ENCODE measurements at regions not wholly inside any gene's neighbourhood (a gene's known extent, or its start where the extent isn't known, plus 50 kb on each side); places are given as distances from the start of the nearest gene placed in this dataset.

DNA sequence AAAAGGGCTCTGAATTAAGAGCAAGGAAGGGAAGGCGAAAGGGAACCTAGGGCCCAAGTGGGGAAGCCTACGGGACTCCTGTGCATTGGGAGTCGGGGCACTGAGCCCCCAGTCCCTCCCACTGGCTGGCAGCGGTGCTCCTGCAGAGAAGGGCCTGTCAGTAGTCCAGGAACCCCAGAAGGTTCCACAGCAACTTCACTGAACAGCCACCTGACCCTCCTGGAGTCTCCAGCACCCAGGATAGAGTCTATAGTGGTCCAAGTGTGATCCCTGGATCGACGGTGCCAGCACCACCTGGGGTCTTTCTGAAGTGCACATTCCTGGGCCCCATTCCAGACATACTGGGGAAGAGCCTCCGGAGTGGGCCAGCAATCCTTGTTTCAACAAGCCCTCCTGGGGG, 100.0 kb upstream of the B3GAT1 start:
- no peaks in the 10 kb centered on the region for H3K36me3 ChIP-seq (ENCODE audit: control insufficient read depth in 1 of 2, insufficient read depth in 2 of 2, low read length in 2 of 2)
- H3K9me3 ChIP-seq (ENCODE audit: control insufficient read depth in 1 of 2, low read length in 2 of 2), result no peaks in the 10 kb centered on the region
- H3K27ac ChIP-seq (ENCODE audit: low read length), result no peak overlapping the region
- no peak overlapping the region for H3K4me3 ChIP-seq (ENCODE audit: low read depth in 1 of 2, low read length in 2 of 2)
- H3K27me3 ChIP-seq (ENCODE audit: low read depth, low read length), result no peaks in the 10 kb centered on the region
- H3K4me1 ChIP-seq (ENCODE audit: control insufficient read depth in 1 of 2, insufficient read depth in 2 of 2, low read length in 2 of 2), result no peaks in the 10 kb centered on the region

DNA sequence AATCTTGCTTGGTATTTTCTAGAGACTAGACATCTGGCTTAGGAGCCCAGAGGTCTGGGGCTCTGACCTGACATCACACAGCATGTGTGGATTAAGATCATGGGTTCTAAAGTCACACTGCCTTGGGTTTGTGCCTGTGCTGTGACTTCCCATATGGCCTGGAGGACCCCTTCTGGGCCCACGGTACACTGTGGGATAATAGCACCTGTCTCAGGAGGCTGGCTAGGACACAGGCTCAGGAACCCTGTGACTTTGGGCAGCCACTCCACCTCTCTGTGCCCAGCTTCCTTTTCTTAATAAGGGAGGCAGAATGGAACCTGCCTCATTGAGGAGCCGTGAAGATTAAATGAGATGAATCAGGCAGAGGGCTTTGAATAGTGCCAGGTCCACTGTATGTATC, 99.2 kb upstream of the B3GAT1 start:
- H3K27ac ChIP-seq (ENCODE audit: low read length), result no peak overlapping the region
- H3K36me3 ChIP-seq (ENCODE audit: control insufficient read depth in 1 of 2, insufficient read depth in 2 of 2, low read length in 2 of 2), result no peaks in the 10 kb centered on the region
- H3K4me3 ChIP-seq (ENCODE audit: low read depth in 1 of 2, low read length in 2 of 2), result no peak overlapping the region
- H3K9me3 ChIP-seq (ENCODE audit: control insufficient read depth in 1 of 2, low read length in 2 of 2), result no peaks in the 10 kb centered on the region
- H3K27me3 ChIP-seq (ENCODE audit: low read depth, low read length), result no peaks in the 10 kb centered on the region
- no peaks in the 10 kb centered on the region for H3K4me1 ChIP-seq (ENCODE audit: control insufficient read depth in 1 of 2, insufficient read depth in 2 of 2, low read length in 2 of 2)

DNA sequence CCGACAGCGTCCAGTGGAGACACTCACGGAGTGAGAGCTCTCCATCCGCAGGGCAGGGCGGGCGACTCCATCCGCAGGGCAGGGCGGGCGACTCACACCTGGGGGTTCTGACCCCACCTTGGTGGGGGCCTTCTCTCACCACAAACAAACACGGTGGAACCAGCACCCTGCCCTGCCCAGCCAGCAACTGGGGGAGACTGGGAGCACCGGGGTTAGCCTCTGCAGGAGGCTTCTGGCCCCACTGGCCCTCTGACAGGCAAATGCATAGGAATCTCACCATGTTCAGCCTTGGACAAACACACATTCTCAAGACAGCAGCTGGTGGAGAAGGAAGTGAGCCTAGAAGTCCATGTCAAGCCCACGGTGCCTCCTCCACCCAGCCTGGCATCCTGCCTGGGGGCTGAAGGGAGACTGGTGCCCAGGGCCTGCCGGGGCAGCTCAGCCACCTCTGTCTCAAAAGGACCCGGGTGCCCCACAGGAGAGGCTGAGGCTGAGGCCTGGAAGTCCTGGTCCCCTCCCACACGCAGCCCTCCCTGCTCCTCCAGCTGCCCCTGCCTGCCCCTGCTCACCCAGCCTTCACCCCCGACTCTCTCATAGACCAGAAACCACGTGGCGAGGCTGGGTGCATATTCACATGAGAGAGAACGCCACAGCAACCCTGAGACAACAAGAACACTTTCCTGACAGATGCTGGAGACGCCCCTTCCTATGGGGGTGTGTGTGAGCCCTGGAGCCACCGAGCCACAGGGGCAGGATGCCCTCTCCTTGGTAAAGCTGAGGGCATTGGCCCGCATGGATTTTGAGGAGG, 98.4 kb upstream of the B3GAT1 start:
- Histone ChIP-seq H3K36me3 (ENCODE audit: control insufficient read depth in 1 of 2, insufficient read depth in 2 of 2, low read length in 2 of 2) (no peaks in the 10 kb centered on the region), H3K4me1 (ENCODE audit: control insufficient read depth in 1 of 2, insufficient read depth in 2 of 2, low read length in 2 of 2) (no peaks in the 10 kb centered on the region), H3K9me3 (ENCODE audit: control insufficient read depth in 1 of 2, low read length in 2 of 2) (no peaks in the 10 kb centered on the region), H3K4me3 (ENCODE audit: low read depth in 1 of 2, low read length in 2 of 2) (no peak overlapping the region), H3K27me3 (ENCODE audit: low read depth, low read length) (no peaks in the 10 kb centered on the region), H3K27ac (ENCODE audit: low read length) (no peak overlapping the region)

DNA sequence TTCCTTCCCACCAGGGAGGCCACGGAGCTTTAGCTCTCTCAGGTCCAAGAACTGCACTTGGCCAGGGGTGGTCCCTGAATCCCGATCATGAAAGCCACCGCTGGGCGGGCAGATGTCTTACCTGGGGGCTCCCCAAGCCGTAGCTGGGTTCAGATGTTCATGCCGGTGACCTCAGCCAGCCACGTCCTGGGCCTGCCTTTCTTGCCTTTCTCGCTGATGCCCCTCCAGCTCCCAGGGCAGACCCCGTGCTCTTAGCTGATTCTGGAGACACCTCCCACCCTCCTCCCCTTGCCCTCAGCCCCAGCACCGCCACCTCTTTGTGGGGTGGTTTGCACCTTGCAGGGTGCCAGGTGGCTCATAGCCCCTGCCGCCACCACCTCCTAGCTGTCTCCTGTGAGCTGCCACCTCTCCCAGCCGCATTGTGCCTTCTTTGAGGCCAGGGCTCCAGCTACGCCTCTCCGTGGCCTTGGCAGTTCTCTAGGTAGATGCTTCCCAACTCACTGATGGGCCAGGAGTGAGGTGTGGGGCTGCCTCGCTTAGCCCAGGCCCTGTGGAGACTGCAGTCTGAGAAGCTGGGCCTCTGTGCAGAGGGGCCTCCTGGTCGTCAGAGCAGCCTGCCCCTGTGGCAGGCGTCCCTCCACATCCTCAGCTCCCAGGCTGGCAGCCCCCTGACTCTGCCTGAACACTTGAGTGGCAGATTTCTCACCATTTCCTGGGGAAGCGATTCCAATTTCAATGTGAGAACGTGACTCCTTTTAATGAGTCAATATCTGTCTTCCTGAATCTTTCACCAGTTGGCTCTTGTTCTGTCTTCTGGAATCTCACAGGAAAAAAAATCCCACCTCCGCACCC, 97.6 kb upstream of the B3GAT1 start:
- Histone ChIP-seq H3K9me3 (ENCODE audit: control insufficient read depth in 1 of 2, low read length in 2 of 2) (no peaks in the 10 kb centered on the region), H3K4me3 (ENCODE audit: low read depth in 1 of 2, low read length in 2 of 2) (no peak overlapping the region), H3K36me3 (ENCODE audit: control insufficient read depth in 1 of 2, insufficient read depth in 2 of 2, low read length in 2 of 2) (no peaks in the 10 kb centered on the region), H3K27me3 (ENCODE audit: low read depth, low read length) (no peaks in the 10 kb centered on the region), H3K4me1 (ENCODE audit: control insufficient read depth in 1 of 2, insufficient read depth in 2 of 2, low read length in 2 of 2) (no peaks in the 10 kb centered on the region), H3K27ac (ENCODE audit: low read length) (no peak overlapping the region)

DNA sequence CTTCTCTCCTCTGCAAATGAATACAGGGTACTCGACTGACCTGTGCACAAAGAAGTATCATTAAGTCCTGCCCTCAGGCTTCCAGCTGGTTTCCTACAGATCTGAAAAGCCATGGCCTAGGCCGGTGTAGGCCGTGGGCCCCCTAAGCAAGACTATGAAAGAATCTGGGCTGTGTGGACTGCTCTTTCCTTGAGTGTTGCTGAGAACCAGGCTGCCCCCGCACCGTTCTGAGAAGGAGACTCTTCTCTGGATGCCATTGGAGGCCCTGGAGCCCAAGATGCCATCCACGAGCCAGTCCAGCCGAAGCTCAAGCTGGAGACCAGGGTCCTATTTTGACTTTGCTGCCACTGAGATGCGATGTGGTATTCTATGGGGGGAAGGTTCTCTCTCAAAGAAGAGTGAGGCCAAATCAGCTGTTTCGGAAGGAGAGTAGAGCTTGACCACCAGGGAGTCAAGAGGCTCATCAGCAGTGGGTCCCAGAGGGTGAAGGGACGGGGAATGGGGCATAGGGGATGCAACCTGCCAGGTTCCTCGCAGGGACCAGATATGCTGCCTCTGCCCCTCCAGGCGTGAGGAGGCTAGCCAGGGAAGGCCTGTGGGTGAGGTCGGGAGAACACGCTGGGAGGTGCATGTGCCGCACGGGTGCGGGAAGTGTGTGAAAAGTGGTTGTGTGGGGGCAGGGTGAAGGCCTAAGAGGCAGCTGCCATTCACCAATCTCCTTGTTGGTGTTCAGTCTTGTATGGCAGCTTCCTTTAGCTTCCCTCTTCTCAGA, 96.4 kb upstream of the B3GAT1 start:
- H3K4me1 ChIP-seq (ENCODE audit: control insufficient read depth in 1 of 2, insufficient read depth in 2 of 2, low read length in 2 of 2), result no peaks in the 10 kb centered on the region
- no peaks in the 10 kb centered on the region for H3K36me3 ChIP-seq (ENCODE audit: control insufficient read depth in 1 of 2, insufficient read depth in 2 of 2, low read length in 2 of 2)
- no peaks in the 10 kb centered on the region for H3K9me3 ChIP-seq (ENCODE audit: control insufficient read depth in 1 of 2, low read length in 2 of 2)
- H3K4me3 ChIP-seq (ENCODE audit: low read depth in 1 of 2, low read length in 2 of 2), result no peak overlapping the region
- H3K27ac ChIP-seq (ENCODE audit: low read length), result no peak overlapping the region
- no peaks in the 10 kb centered on the region for H3K27me3 ChIP-seq (ENCODE audit: low read depth, low read length)

DNA sequence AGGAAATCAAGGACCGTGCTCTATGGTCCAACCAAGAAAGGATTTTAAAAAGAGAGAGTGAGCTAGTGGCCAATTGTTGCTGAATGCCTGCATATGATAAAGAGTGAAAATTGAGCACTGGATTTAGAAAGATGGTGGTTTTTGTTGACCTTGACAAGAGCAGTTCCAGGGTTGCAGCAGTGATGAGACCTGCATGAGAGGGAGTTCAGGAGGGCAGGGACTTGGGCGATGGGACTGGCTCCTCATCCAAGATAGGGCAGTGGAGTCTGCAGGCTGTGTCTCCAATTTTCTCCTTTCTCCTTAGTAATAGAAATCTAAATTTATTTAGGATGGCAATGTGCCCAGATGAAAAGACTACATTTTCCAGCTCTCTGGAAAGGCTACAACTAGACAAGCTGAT, 94.0 kb upstream of the B3GAT1 start:
- Histone ChIP-seq H3K27ac (ENCODE audit: low read length) (no peak overlapping the region), H3K4me1 (ENCODE audit: control insufficient read depth in 1 of 2, insufficient read depth in 2 of 2, low read length in 2 of 2) (no peaks in the 10 kb centered on the region), H3K36me3 (ENCODE audit: control insufficient read depth in 1 of 2, insufficient read depth in 2 of 2, low read length in 2 of 2) (no peaks in the 10 kb centered on the region), H3K9me3 (ENCODE audit: control insufficient read depth in 1 of 2, low read length in 2 of 2) (no peaks in the 10 kb centered on the region), H3K27me3 (ENCODE audit: low read depth, low read length) (no peaks in the 10 kb centered on the region), H3K4me3 (ENCODE audit: low read depth in 1 of 2, low read length in 2 of 2) (no peak overlapping the region)

DNA sequence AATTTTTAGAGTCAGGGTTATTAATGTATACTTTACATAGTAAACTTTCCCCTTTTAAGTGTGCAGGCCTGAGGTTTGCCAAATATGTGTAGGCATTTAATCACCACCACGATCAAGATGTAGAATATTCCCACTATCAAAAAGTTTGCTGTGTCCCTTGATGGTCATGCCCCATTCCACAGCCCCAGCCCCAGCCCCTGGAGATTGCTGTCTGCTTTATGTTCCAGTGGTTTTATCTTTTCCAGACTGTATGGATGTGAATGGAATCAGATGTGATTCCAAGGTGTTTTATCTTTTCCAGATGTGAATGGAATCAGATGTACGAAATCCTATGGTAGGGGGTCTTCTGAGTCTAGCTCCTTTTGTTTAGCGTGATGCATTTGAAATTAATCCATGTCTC, 93.1 kb upstream of the B3GAT1 start:
- H3K27me3 ChIP-seq (ENCODE audit: low read depth, low read length), result no peaks in the 10 kb centered on the region
- no peak overlapping the region for H3K4me3 ChIP-seq (ENCODE audit: low read depth in 1 of 2, low read length in 2 of 2)
- H3K4me1 ChIP-seq (ENCODE audit: control insufficient read depth in 1 of 2, insufficient read depth in 2 of 2, low read length in 2 of 2), result no peaks in the 10 kb centered on the region
- H3K27ac ChIP-seq (ENCODE audit: low read length), result no peak overlapping the region
- no peaks in the 10 kb centered on the region for H3K9me3 ChIP-seq (ENCODE audit: control insufficient read depth in 1 of 2, low read length in 2 of 2)
- no peaks in the 10 kb centered on the region for H3K36me3 ChIP-seq (ENCODE audit: control insufficient read depth in 1 of 2, insufficient read depth in 2 of 2, low read length in 2 of 2)

DNA sequence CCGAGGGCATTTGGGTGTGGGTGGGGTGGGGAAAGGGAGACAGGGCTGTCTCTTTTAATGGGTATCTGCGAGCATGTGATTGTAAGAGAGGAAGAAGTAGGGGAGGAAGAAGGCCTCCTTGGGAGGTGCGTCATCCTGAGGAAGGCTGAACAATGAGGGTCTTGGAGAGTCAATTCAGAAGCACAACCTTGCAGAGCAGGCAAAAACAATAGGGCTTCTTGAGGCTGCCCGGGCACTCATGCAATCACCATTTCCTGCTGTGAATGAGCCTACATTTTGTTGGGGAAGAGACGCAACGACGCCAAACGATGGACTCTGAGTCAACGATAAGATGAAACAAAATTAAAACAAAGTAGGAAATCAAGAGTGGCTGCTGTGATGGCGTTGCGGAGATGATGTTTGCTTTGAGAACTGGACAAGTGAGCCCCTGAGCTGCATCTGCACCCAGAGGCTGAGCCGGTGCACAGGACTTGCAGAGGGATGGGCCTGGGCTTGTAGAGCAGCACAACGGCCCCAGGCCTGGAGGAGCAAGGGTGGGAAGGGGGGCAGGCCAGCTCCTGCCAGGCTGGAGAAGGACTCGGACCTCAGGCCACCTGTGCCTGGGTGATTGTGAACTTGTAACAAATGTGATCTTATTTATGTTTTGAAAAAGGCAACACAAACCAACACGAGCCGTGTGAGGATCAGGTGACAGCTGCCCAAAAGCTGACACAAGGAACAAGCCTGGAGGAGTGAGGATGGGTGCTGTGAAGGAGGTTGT, 92.3 kb upstream of the B3GAT1 start:
- H3K9me3 ChIP-seq (ENCODE audit: control insufficient read depth in 1 of 2, low read length in 2 of 2), result no peaks in the 10 kb centered on the region
- H3K27me3 ChIP-seq (ENCODE audit: low read depth, low read length), result no peaks in the 10 kb centered on the region
- no peak overlapping the region for H3K4me3 ChIP-seq (ENCODE audit: low read depth in 1 of 2, low read length in 2 of 2)

DNA sequence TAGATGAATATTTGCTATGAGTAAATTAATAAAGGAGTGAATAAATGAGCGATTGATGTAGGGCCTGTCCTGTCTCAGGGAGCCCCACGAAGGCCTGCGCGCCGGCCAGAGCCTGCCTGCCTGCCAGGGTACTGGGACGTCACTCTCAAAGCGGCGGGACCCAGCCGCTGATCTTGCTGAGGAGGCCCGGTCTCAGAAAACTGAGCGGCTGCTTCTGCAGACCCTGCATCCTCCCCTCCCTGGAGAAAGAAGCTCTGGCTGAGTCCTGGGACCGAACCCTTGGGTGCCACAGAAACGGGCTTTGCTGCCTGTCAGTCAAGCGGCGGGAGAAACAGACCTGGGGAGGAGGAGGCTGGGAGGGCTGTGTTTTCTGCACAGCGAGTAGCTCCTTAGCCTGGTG, 91.6 kb upstream of the B3GAT1 start:
- no peak overlapping the region for H3K27ac ChIP-seq (ENCODE audit: low read length)
- H3K36me3 ChIP-seq (ENCODE audit: control insufficient read depth in 1 of 2, insufficient read depth in 2 of 2, low read length in 2 of 2), result no peaks in the 10 kb centered on the region
- H3K4me3 ChIP-seq (ENCODE audit: low read depth in 1 of 2, low read length in 2 of 2), result no peak overlapping the region
- no peaks in the 10 kb centered on the region for H3K27me3 ChIP-seq (ENCODE audit: low read depth, low read length)
- no peaks in the 10 kb centered on the region for H3K9me3 ChIP-seq (ENCODE audit: control insufficient read depth in 1 of 2, low read length in 2 of 2)
- H3K4me1 ChIP-seq (ENCODE audit: control insufficient read depth in 1 of 2, insufficient read depth in 2 of 2, low read length in 2 of 2), result no peaks in the 10 kb centered on the region

More for the DNA sequence above, 92.3 kb upstream of the B3GAT1 start:
- no peaks in the 10 kb centered on the region for H3K4me1 ChIP-seq (ENCODE audit: control insufficient read depth in 1 of 2, insufficient read depth in 2 of 2, low read length in 2 of 2)
- H3K27ac ChIP-seq (ENCODE audit: low read length), result no peak overlapping the region
- H3K36me3 ChIP-seq (ENCODE audit: control insufficient read depth in 1 of 2, insufficient read depth in 2 of 2, low read length in 2 of 2), result no peaks in the 10 kb centered on the region

DNA sequence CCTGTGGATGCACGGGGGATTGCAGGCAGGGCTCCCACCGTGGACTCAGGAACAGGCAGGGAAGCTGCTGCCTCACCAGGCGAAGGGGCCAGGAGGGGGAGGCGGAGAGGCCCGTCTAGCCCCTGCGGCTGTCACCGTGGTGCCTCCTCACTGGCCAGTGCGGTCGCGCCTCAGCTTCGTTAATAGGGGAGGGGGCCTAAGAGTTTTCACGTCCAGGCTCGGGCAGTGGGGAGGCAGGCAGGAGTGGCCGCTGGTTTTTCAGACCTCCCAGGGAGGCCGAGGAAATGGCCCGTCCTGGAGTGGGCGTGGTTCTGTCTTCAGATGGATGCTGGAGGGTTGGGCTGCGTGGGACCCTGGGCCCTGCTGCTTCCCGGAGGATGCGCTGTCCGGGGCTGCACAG, 91.1 kb upstream of the B3GAT1 start:
- no peaks in the 10 kb centered on the region for H3K4me1 ChIP-seq (ENCODE audit: control insufficient read depth in 1 of 2, insufficient read depth in 2 of 2, low read length in 2 of 2)
- H3K4me3 ChIP-seq (ENCODE audit: low read depth in 1 of 2, low read length in 2 of 2), result no peak overlapping the region
- H3K9me3 ChIP-seq (ENCODE audit: control insufficient read depth in 1 of 2, low read length in 2 of 2), result no peaks in the 10 kb centered on the region
- no peaks in the 10 kb centered on the region for H3K36me3 ChIP-seq (ENCODE audit: control insufficient read depth in 1 of 2, insufficient read depth in 2 of 2, low read length in 2 of 2)
- H3K27me3 ChIP-seq (ENCODE audit: low read depth, low read length), result no peaks in the 10 kb centered on the region
- H3K27ac ChIP-seq (ENCODE audit: low read length), result no peak overlapping the region

DNA sequence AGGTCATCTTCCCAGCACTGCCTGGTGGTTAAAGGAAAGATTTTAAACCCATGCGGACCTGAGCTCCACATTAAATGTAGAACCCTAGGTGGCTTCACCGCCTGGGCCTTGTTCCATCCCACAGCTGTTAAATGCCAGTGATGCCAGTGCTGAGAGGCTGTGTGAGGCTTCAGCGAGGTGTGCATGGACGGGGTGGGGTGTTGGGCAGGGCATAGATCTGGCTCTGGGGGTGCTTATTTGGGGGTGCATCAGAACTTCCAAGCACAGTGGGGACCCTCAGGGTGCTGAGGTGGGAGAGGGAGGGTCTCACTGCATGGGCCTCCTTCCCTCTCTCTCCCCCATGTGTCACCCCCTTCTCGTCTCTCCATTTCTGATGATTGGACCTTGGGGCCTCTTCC, 90.1 kb upstream of the B3GAT1 start:
- no peaks in the 10 kb centered on the region for H3K27me3 ChIP-seq (ENCODE audit: low read depth, low read length)
- H3K27ac ChIP-seq (ENCODE audit: low read length), result no peak overlapping the region
- H3K36me3 ChIP-seq (ENCODE audit: control insufficient read depth in 1 of 2, insufficient read depth in 2 of 2, low read length in 2 of 2), result no peaks in the 10 kb centered on the region
- no peaks in the 10 kb centered on the region for H3K4me1 ChIP-seq (ENCODE audit: control insufficient read depth in 1 of 2, insufficient read depth in 2 of 2, low read length in 2 of 2)
- H3K4me3 ChIP-seq (ENCODE audit: low read depth in 1 of 2, low read length in 2 of 2), result no peak overlapping the region
- H3K9me3 ChIP-seq (ENCODE audit: control insufficient read depth in 1 of 2, low read length in 2 of 2), result no peaks in the 10 kb centered on the region
